GM18517 (cell line): ENCODE measurements at regions not wholly inside any gene's neighbourhood (a gene's known extent, or its start where the extent isn't known, plus 50 kb on each side); places are given as distances from the start of the nearest gene placed in this dataset.
"Not testable (repeated sequence)": the region's sequence is repeated elsewhere in the genome, so short reads cannot be mapped to it uniquely, and the experiment has no call there.

Experiments used
- ATAC-seq: cut with Tn5 transposase; IDR thresholded peaks from one replicate; pipeline ENCODE4 v1.9.1; 2021; ENCODE audit warnings: mild to moderate bottlenecking, moderate library complexity; ENCODE audit not compliant: unreplicated experiment

DNA sequence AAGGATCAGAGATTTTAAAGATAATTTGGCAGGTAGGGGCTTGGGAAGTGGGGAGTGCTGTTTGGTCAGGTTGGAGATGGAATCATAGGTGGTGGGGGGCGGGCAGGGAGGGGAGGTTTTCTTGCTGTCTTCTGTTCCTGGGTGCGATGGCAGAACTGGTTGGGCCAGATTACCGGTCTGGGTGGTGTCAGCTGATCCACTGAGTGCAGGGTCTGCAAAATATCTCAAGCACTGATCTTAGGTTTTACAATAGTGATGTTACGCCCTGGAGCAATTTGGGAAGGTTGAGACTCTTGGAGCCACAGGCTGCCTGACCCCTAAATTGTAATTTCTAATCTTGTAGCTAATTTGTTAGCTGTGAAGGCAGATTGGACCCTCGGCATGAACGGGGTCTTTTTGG, 78.0 kb upstream of the PARP8 start:
- ATAC-seq = not testable (repeated sequence)

DNA sequence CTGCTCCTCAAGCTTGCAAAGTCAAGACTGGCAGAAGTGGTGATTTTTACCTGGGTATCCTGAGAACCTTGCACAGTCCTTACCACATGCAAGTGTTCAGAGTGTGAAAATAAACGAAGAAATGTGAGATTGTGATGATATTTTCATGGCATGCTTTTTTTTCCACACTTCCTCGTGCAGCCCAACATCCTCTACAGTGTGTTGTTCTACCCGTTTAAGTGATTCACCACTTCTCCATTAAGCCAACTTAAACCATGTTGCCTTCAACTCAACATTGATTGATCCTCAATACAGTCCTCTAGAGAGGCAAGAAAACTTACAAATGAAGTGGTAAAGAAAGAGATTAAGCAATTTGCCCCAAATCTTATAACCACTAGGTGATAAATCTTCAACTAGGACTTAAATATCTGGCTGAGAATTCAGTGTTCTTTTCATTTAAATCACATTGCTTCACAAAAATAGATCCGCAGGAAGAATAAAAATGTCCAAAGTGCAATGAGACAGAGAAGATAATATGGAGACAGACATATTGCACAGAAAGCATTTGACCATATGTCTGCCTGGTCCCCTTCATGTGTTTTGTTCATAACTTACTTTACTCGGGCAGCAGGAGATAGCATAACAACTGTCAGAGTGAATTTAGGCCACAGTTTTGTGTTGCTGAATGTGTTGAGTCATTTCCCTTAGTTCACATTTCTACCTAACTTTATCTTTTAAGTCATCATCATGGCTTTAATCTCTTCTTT, 75.8 kb upstream of the PARP8 start:
- ATAC-seq = not testable (repeated sequence)

DNA sequence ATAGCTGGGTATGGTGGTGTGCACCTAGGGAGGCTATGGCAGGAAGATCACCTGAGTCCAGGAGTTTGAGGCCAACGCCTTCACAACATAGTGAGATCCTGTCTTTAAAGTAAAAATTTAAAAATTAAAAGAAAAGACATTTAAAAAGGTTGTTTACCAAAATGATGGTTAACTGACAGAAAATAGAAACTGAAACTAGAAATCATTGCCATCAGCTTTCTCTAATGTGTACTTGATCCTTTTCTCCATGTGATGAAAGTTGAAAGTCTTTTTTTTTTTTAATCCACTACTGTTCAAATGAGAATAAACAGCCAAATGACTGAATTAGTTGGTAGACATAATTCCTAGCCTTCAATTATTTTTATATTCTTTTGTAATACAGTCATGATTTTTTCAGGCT, 75.1 kb upstream of the PARP8 start:
- ATAC-seq = not testable (repeated sequence)

DNA sequence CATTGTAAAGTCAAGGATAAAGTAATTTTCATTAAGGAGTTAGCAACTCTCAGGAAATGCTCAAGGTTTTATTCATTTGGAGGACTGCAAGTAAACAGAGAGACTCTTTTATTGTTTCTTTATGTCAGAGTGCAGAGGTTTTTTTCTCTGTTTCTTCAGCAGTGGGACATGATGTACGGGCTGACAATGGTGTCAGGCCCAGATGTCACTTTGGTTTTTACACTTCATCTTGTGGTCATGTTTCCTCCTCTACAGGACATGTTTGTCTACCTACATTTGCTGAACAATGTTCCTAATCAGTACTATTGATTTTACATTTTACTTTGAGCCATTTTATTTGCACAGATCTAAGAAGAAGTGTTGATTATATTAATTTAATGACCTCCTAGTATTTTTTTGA, 72.8 kb upstream of the PARP8 start:
- ATAC-seq = no peak

DNA sequence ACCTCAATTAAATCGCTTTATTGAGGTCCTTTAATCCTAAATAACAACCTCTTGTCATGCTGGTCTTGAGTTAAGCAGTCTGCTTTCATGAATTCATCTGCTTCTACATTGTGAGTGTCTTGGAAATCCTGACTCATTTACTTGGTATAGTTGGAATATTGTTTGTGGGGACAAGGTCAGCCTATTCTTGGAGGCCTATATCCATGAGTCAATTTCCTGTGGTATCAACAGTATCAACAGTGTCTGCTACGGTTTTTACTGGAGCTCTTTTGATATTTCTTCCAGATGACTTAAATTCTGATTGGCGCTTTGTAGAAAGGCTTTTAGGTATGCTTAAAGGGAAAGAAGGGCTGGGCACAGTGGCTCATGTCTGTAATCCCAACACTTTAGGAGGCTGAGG, 71.2 kb upstream of the PARP8 start:
- ATAC-seq = no peak

DNA sequence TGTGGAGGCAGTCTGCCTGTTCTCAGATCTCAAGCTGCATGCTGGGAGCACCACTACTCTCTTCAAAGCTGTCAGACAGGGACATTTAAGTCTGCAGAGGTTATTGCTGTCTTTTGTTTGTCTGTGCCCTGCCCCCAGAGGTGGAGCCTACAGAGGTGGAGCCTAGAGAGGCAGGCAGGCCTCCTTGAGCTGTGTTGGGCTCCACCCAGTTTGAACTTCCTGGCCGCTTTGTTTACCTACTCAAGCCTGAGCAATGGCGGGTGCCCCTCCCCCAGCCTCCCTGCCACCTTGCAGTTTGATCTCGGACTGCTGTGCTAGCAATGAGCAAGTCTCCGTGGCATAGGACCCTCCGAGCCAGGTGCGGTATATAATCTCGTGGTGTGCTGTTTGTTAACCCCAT, 64.9 kb upstream of the PARP8 start:
- ATAC-seq = not testable (repeated sequence)

DNA sequence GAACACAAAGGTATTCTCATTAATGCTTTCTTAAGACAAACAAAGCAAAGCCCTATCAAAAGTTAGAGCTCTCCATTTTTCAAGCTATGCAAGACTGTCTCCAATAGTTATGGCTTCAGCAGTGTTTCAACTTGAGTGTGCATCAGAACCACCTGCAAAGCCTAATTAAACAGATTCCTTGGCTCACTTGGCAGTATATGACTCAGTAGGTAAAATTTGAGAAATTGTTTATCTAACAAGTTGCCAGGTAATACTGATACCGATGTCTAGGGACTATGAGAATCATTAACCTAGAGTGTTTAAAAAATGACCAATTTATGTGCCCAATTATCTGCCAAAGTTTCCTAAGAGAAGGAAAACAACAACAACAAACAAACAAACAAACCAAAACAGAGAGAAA, 60.3 kb upstream of the PARP8 start:
- no peak for ATAC-seq

DNA sequence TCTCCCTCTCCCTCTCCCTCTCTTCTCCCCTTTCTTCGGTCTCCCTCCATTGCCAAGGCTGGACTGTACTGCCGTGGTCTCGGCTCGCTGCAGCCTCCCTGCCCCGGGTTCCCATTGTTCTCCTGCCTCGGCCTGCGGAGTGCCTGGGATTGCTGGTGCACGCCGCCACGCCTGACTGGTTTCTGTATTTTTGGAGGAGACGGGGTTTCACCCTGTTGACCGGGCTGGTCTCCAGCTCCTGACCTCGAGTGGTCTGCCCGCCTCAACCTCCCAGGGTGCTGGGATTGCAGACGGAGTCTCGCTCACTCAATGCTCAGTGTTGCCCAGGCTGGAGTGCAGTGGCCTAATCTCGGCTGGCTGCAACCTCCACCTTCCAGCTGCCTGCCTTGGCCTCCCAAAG, 59.0 kb upstream of the PARP8 start:
- not testable (repeated sequence) for ATAC-seq

DNA sequence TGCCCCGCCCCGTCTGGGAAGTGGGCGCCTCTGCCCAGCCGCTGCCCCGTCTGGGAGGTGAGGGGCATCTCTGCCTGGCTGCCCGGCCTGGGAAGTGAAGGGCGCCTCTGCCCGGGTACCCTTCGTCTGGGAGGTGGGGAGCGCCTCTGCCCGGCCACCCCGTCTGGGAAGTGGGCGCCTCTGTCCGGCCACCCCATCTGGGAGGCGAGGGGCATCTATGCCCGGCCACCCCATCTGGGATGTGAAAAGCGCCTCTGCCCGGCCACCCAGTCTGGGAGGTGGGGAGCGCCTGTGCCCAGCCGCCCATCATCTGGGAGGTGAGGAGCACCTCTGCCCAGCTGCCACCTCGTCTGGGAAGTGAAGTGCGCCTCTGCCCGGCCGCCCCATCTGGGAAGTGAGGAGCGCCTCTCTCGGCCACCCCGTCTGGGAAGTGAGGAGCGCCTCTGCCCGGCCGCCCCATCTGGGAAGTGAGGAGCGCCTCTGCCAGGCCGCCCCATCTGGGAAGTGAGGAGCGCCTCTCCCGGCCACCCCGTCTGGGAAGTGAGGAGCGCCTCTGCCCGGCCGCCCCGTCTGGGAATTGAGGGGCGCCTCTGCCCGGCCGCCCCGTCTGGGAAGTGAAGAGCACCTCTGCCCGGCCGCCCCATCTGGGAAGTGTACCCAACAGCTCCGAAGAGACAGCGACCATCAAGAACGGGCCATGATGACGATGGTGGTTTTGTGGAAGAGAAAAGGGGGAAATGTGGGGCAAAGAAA, 58.3 kb upstream of the PARP8 start:
- ATAC-seq = not testable (repeated sequence)

DNA sequence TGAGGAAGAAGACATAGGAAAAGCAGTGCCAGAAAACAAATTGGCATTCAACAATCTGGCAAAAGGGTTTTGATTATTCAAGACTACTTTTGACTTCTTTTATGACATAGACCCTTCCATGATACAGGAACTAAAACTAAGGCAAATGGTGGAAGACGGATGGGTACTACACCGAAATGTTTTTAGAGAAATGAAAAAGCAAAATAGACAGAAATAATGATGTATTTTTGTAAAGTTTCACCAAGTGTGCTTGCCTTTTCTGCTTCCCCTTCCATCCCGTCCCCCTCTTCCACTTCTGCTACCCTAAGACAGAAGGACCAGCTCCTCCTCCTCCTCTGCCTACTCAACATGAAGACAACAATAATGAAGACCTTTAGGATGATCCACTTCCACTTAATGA, 53.4 kb upstream of the PARP8 start:
- not testable (repeated sequence) for ATAC-seq
